Naive B cell (primary cell): ENCODE measurements at regions not wholly inside any gene's neighbourhood (a gene's known extent, or its start where the extent isn't known, plus 50 kb on each side); places are given as distances from the start of the nearest gene placed in this dataset.
A peak's percentile ranks its signal among the peaks of the same experiment; 100 is the strongest.

Experiments used
- ATAC-seq, 2 donors: fragments of 150-1000 bp; cut with Tn5 transposase; 2 replicates each; pipeline ENCODE4 v1.10.0; 2021; ENCODE audit warnings: low read depth in 2 of 2, mild to moderate bottlenecking in 2 of 2, moderate library complexity in 2 of 2
- DNase-seq: peaks from one replicate; pipeline ENCODE4 v3.0.0; 2022
- H3K27ac Mint-ChIP-seq, 6 donors: one replicate each; pipeline ENCODE4 v1.8.0; 2020 to 2022; ENCODE audit warnings: mild to moderate bottlenecking in 6 of 6, mixed read lengths in 6 of 6, moderate library complexity in 5 of 6, inconsistent platforms in 2 of 6
- H3K27me3 Mint-ChIP-seq, 3 donors: one replicate each; pipeline ENCODE4 v1.8.0; 2021 to 2022; ENCODE audit warnings: mixed read lengths in 3 of 3, mild to moderate bottlenecking in 1 of 3
- H3K36me3 Mint-ChIP-seq, 2 donors: one replicate each; pipeline ENCODE4 v1.8.0; 2020 to 2022; ENCODE audit warnings: mixed read lengths in 2 of 2, inconsistent platforms in 1 of 2, mild to moderate bottlenecking in 1 of 2
- H3K4me1 Mint-ChIP-seq, 3 donors: one replicate each; pipeline ENCODE4 v1.8.0; 2020 to 2022; ENCODE audit warnings: mixed read lengths in 3 of 3, inconsistent platforms in 1 of 3, mild to moderate bottlenecking in 1 of 3, moderate library complexity in 1 of 3
- H3K4me3 Mint-ChIP-seq, 8 donors: one replicate each; pipeline ENCODE4 v1.8.0; 2020 to 2022; ENCODE audit warnings: mild to moderate bottlenecking in 8 of 8, mixed read lengths in 8 of 8, moderate library complexity in 8 of 8, inconsistent platforms in 2 of 8
- H3K9me3 Mint-ChIP-seq, 7 donors: one replicate each; pipeline ENCODE4 v1.8.0; 2020 to 2022; ENCODE audit warnings: mixed read lengths in 7 of 7, mild to moderate bottlenecking in 5 of 7, inconsistent platforms in 2 of 7, moderate library complexity in 1 of 7

- Mint-ChIP-seq H3K36me3 (peaks cover 0 to 5% of the 10 kb centered on the region in 2 donors), H3K4me3 (no peak overlapping the region), H3K9me3 (peaks cover 0 to 4% (median 0%) of the 10 kb centered on the region in 7 donors), H3K4me1 (no peaks in the 10 kb centered on the region), H3K27ac (no peak overlapping the region), H3K27me3 (peaks cover 30 to 47% (median 46%) of the 10 kb centered on the region in 3 donors)
- no peak for ATAC-seq
- DNase-seq = no peak
Observed at GRCh38 chr1:212531796-212532195, 76.8 kb upstream of the ATF3 start.

- H3K9me3 Mint-ChIP-seq = peaks cover 0 to 4% (median 2%) of the 10 kb centered on the region in 7 donors
- DNase-seq = no peak
- H3K4me1 Mint-ChIP-seq = no peaks in the 10 kb centered on the region
- H3K27ac Mint-ChIP-seq = no peak overlapping the region
- H3K27me3 Mint-ChIP-seq = peaks cover 29 to 47% (median 46%) of the 10 kb centered on the region in 3 donors
- no peak for ATAC-seq
- no peak overlapping the region for H3K4me3 Mint-ChIP-seq
- peaks cover 0 to 5% of the 10 kb centered on the region in 2 donors for H3K36me3 Mint-ChIP-seq
Observed at GRCh38 chr1:212532469-212533147, 76.0 kb upstream of the ATF3 start.

DNA sequence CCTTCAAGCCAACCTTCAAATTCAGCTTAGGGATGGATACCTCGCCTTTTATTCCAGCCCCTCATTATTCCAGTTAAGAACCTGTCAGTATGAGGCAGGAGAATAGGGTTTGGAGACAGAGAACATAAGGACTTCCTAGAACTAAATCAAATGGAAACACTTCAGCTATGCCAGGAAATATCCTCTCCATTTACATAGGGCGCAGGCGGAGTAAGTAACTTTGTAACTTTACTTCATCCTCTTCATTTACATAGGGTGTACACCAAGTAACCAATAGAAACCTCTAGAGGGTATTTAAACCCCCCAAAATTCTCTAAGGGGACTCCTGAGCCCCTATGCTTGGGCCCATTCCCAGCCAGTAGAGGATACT, 75.4 kb upstream of the ATF3 start:
- Mint-ChIP-seq H3K4me3 (no peak overlapping the region), H3K9me3 (peaks cover 0 to 5% (median 3%) of the 10 kb centered on the region in 7 donors), H3K4me1 (no peaks in the 10 kb centered on the region), H3K27me3 (peaks cover 29 to 47% (median 46%) of the 10 kb centered on the region in 3 donors), H3K27ac (no peak overlapping the region), H3K36me3 (peaks cover 0 to 5% of the 10 kb centered on the region in 2 donors)
- ATAC-seq (no peak), DNase-seq (no peak)

- ATAC-seq = no peak
- DNase-seq = no peak
- H3K9me3 Mint-ChIP-seq = peaks cover 0 to 5% (median 3%) of the 10 kb centered on the region in 7 donors
- peaks cover 0 to 5% of the 10 kb centered on the region in 2 donors for H3K36me3 Mint-ChIP-seq
- peaks cover 22 to 37% (median 34%) of the 10 kb centered on the region in 3 donors for H3K27me3 Mint-ChIP-seq
- H3K4me1 Mint-ChIP-seq = no peaks in the 10 kb centered on the region
- peak overlapping the region in 1 of 8 donors; percentile 27 for H3K4me3 Mint-ChIP-seq
- no peak overlapping the region for H3K27ac Mint-ChIP-seq
Observed at GRCh38 chr1:212536586-212536985, 72.0 kb upstream of the ATF3 start.

DNA sequence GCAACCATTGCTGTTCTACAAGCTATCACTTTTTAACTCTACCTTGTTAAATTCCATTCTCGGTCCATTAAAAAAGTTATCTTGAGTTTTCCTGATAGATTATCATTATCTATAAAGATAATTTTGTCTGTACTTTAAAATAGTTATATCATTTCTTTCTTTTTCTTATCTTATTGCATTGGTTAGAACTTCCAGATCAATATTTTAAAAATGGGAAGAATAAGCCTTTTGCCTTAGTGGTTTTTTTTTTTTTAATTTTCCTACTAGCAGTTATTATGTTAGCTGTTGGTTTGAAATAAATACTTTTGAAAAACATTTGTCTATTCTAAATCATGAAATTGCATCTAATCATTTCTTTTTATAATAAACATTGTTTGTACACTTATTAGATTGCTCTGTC, 71.0 kb upstream of the ATF3 start:
- peaks cover 0 to 5% (median 3%) of the 10 kb centered on the region in 7 donors for H3K9me3 Mint-ChIP-seq
- H3K36me3 Mint-ChIP-seq = peaks cover 0 to 5% of the 10 kb centered on the region in 2 donors
- DNase-seq = no peak
- peaks cover 16 to 31% (median 29%) of the 10 kb centered on the region in 3 donors for H3K27me3 Mint-ChIP-seq
- H3K4me1 Mint-ChIP-seq = peaks cover under 1 to 2% (median 1%) of the 10 kb centered on the region in 3 donors
- H3K4me3 Mint-ChIP-seq = no peak overlapping the region
- no peak overlapping the region for H3K27ac Mint-ChIP-seq
- no peak for ATAC-seq

DNA sequence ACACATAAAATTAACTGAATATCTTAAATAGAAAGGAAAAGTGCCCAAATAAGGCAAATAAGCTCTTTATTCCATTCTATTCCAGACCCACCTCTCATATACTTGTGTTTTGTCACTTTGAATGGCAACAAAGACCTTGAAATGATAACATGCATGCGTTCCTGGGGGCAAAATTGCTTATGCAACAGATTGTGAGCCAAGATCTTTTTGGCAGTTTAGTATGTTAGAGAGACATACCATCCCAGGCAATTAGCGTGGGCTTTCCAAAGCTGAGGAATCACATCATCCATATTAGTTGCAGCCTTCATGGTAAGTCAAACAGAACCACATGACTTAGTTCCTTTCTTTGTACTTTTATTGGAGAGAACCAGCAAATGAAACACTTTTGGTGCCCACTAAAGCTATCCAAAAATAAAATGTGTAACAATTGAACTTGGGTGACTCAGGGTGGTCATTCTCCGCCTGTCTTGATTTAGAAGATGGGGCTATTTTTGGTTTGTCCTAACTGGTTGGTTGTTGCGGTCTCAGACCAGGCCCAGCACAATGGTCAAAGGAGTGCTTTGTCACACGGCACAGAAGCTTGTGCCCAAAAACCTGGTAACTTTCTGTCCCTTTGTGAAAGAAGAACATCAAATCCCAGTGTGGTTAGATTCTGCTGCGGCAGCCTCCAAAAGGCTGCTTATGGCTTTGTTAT, 68.7 kb upstream of the ATF3 start:
- Mint-ChIP-seq H3K27ac (peak overlapping the region in 1 of 6 donors; percentile 34), H3K9me3 (peaks cover 0 to 5% (median 3%) of the 10 kb centered on the region in 7 donors), H3K4me3 (no peak overlapping the region), H3K4me1 (peaks cover 6 to 10% (median 7%) of the 10 kb centered on the region in 3 donors), H3K36me3 (peaks cover 0 to 5% of the 10 kb centered on the region in 2 donors), H3K27me3 (peaks cover 8 to 15% (median 15%) of the 10 kb centered on the region in 3 donors)
- ATAC-seq (no peak), DNase-seq (no peak)

DNA sequence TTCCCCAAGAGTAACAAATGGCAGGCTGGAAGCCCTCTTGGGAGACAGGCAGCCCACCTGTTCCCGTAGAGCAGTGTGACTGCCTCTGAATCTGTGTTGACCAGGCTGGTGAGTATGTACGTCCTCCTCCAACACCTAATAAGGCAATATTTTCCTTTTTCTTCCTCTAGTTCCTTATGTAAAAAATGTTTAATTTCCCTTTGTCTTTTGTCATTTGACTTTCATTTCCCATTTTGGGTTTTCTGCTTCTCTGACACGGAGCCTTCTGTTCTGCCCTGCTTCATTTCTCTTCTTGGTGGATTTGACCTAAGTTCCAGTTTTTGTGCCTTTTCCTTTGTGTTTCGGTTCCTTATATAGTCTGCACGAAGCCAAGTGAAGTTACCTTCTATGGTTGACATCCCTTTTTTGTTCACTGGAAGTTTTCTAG, 65.8 kb upstream of the ATF3 start:
- ATAC-seq (peak; percentile 76 to 95), DNase-seq (peak; percentile 49)
- Mint-ChIP-seq H3K36me3 (no peaks in the 10 kb centered on the region), H3K27me3 (peaks cover 0 to 16% (median 0%) of the 10 kb centered on the region in 3 donors), H3K4me1 (peaks cover 6 to 10% (median 7%) of the 10 kb centered on the region in 3 donors), H3K4me3 (peak overlapping the region in 5 of 8 donors; percentile 0 to 78 (median 57)), H3K27ac (peak overlapping the region in 3 of 6 donors; percentile 4 to 94 (median 19)), H3K9me3 (peaks cover 0 to 1% (median 0%) of the 10 kb centered on the region in 7 donors)

DNA sequence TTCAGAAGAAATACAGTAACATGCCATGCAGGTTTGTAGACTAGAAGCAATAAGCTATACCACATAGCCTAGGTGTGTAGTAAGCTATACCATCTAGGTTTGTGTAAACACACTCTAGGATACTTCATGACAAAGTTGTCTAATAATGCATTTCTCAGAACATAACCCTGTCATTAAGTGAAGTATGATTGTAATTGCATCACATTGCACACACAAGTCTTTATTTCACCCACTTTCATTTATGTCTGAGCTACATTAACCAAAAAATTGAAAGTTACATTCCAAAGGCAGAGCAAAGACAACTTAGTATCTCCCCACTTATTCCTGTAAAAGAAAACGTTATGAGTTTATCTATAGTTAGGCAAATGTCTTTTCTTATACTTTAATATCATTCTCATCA, 64.5 kb upstream of the ATF3 start:
- no peak for DNase-seq
- ATAC-seq = no peak
- H3K9me3 Mint-ChIP-seq = no peaks in the 10 kb centered on the region
- peaks cover 0 to 16% (median 4%) of the 10 kb centered on the region in 3 donors for H3K27me3 Mint-ChIP-seq
- peaks cover 6 to 10% (median 7%) of the 10 kb centered on the region in 3 donors for H3K4me1 Mint-ChIP-seq
- H3K4me3 Mint-ChIP-seq = no peak overlapping the region
- no peaks in the 10 kb centered on the region for H3K36me3 Mint-ChIP-seq
- H3K27ac Mint-ChIP-seq = no peak overlapping the region

GRCh38 chr1:212545941-212546635, 62.5 kb upstream of the ATF3 start:
- peaks cover 6 to 10% (median 7%) of the 10 kb centered on the region in 3 donors for H3K4me1 Mint-ChIP-seq

DNA sequence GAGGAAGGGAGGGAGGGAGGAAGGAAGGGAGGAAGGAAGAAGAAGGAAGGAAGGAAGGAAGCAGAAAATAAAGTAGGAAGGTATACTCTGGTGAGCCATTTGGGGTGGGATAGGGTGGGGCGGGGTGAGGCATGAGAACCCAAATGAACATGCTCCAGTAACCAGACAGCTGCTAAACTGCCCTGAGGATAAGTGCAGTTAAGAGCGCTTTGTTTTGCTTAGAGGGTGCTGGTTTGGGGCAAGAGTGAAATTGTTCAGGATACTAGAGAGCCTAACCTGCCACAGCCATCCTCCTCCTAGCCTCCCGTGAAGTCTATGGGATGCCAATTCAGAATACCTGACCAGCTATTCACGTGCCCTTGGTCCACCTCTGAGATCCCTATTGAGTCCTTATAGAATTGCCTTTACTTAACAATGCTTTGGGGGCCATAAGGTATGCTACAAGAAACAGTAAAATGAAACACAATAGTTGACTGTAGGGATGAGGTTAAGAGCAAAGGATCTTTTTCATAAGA, 59.0 kb upstream of the ATF3 start:
- ATAC-seq = no peak
- Mint-ChIP-seq H3K4me1 (no peaks in the 10 kb centered on the region), H3K4me3 (no peak overlapping the region), H3K27ac (no peak overlapping the region), H3K9me3 (peaks cover 0 to 1% (median 0%) of the 10 kb centered on the region in 7 donors), H3K27me3 (peaks cover 10 to 45% (median 29%) of the 10 kb centered on the region in 3 donors), H3K36me3 (no peaks in the 10 kb centered on the region)
- no peak for DNase-seq

More at GRCh38 chr1:212545941-212546635, 62.5 kb upstream of the ATF3 start:
- H3K36me3 Mint-ChIP-seq = no peaks in the 10 kb centered on the region
- no peak overlapping the region for H3K27ac Mint-ChIP-seq
- no peak overlapping the region for H3K4me3 Mint-ChIP-seq
- no peak for DNase-seq
- no peaks in the 10 kb centered on the region for H3K9me3 Mint-ChIP-seq
- no peak for ATAC-seq
- H3K27me3 Mint-ChIP-seq = peaks cover under 1 to 16% (median 13%) of the 10 kb centered on the region in 3 donors

GRCh38 chr1:212551929-212552328, 56.6 kb upstream of the ATF3 start:
- H3K27me3 Mint-ChIP-seq = peaks cover 10 to 29% (median 29%) of the 10 kb centered on the region in 3 donors
- ATAC-seq = no peak
- peaks cover 0 to 3% (median 1%) of the 10 kb centered on the region in 7 donors for H3K9me3 Mint-ChIP-seq

DNA sequence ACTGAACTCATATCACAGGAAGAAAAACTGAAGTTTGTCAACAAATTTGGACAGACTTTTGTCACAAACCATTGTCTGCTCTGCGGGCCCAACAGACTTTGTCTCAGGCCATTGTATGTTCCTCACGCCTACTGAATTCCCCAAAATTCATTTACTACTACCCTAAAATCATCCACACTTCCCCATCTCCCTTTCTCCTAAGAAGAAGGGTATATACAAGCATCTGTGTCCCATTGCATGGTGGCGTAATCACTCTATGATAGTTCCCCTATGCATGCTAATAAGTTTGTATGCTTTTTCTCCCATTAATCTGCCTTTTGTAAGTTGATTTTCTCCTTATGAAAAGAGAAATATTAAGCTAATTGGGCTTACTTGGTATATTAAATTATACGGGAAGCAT, 54.9 kb upstream of the ATF3 start:
- no peaks in the 10 kb centered on the region for H3K36me3 Mint-ChIP-seq
- DNase-seq (no peak), ATAC-seq (no peak)
- H3K27ac Mint-ChIP-seq = no peak overlapping the region
- no peak overlapping the region for H3K4me3 Mint-ChIP-seq
- H3K27me3 Mint-ChIP-seq = peaks cover 10 to 29% (median 29%) of the 10 kb centered on the region in 3 donors
- H3K4me1 Mint-ChIP-seq = peaks cover 0 to 5% (median 3%) of the 10 kb centered on the region in 3 donors
- H3K9me3 Mint-ChIP-seq = peaks cover 0 to 4% (median 1%) of the 10 kb centered on the region in 7 donors

More at GRCh38 chr1:212551929-212552328, 56.6 kb upstream of the ATF3 start:
- H3K36me3 Mint-ChIP-seq = no peaks in the 10 kb centered on the region
- DNase-seq = no peak
- H3K27ac Mint-ChIP-seq = no peak overlapping the region
- H3K4me1 Mint-ChIP-seq = no peaks in the 10 kb centered on the region
- no peak overlapping the region for H3K4me3 Mint-ChIP-seq

- H3K9me3 Mint-ChIP-seq = peaks cover 0 to 4% (median 1%) of the 10 kb centered on the region in 7 donors
- peaks cover 4 to 11% (median 9%) of the 10 kb centered on the region in 3 donors for H3K4me1 Mint-ChIP-seq
- H3K4me3 Mint-ChIP-seq = no peak overlapping the region
- no peak for ATAC-seq
- no peaks in the 10 kb centered on the region for H3K36me3 Mint-ChIP-seq
- no peak overlapping the region for H3K27ac Mint-ChIP-seq
- peaks cover 10 to 29% (median 22%) of the 10 kb centered on the region in 3 donors for H3K27me3 Mint-ChIP-seq
- no peak for DNase-seq
Observed at GRCh38 chr1:212554401-212554800, 54.2 kb upstream of the ATF3 start.
